Left lung (tissue), 4 donors: ENCODE measurements at regions not wholly inside any gene's neighbourhood (a gene's known extent, or its start where the extent isn't known, plus 50 kb on each side); places are given as distances from the start of the nearest gene placed in this dataset.

ENCODE experiments used
- ATAC-seq: fragments of 200-7000 bp; cut with Tn5 transposase; one replicate; pipeline ENCODE4 v1.9.1; 2020; ENCODE audit warnings: moderate library complexity
- DNase-seq, 4 donors: peaks; one replicate each; pipeline ENCODE4 v3.0.0-alpha.2; 2013 to 2020
- H3K27ac ChIP-seq, 2 donors: fragments of 200-600 bp; sonication (generic) in 1 of 2; one replicate each; pipeline versions ENCODE4 v1.5.0 to v1.8.0; 2020 to 2021
- H3K27me3 ChIP-seq, 2 donors: fragments of 200-600 bp; sonication (generic) in 1 of 2; one replicate each; pipeline versions ENCODE4 v1.5.0 to v1.8.0; 2020 to 2021
- H3K36me3 ChIP-seq, 2 donors: fragments of 200-600 bp; sonication (generic) in 1 of 2; one replicate each; pipeline versions ENCODE4 v1.5.0 to v1.8.0; 2020 to 2021
- H3K4me1 ChIP-seq, 2 donors: fragments of 200-600 bp; one replicate each; pipeline ENCODE4 v1.8.0; 2021
- H3K4me3 ChIP-seq, 2 donors: fragments of 200-600 bp; sonication (generic) in 1 of 2; one replicate each; pipeline versions ENCODE4 v1.5.0 to v1.8.0; 2020 to 2021; ENCODE audit warnings: mild to moderate bottlenecking in 1 of 2
- H3K9me3 ChIP-seq, 2 donors: fragments of 200-600 bp; sonication (generic) in 1 of 2; one replicate each; pipeline versions ENCODE4 v1.5.0 to v1.8.0; 2020 to 2021
- intact Hi-C, 2 donors: fragments of 100-400 bp; cut with DNase I; formaldehyde crosslinking; loops; one replicate each; pipeline versions ENCODE4 v1.11.2 to v1.14.2; 2022
- TF ChIP-seq, protein P1 (sequence below), 2 donors: fragments of 200-600 bp; sonication (generic) in 1 of 2; IDR thresholded peaks; one replicate each; pipeline versions ENCODE4 v1.5.0 to v1.8.0; 2021; ENCODE audit warnings: antibody characterized with exemption in 2 of 2
- donor health status: DM: no; HTN: yes; CAD: no.
- donor health status: DM: no; HTN: no; CAD: no.

DNA sequence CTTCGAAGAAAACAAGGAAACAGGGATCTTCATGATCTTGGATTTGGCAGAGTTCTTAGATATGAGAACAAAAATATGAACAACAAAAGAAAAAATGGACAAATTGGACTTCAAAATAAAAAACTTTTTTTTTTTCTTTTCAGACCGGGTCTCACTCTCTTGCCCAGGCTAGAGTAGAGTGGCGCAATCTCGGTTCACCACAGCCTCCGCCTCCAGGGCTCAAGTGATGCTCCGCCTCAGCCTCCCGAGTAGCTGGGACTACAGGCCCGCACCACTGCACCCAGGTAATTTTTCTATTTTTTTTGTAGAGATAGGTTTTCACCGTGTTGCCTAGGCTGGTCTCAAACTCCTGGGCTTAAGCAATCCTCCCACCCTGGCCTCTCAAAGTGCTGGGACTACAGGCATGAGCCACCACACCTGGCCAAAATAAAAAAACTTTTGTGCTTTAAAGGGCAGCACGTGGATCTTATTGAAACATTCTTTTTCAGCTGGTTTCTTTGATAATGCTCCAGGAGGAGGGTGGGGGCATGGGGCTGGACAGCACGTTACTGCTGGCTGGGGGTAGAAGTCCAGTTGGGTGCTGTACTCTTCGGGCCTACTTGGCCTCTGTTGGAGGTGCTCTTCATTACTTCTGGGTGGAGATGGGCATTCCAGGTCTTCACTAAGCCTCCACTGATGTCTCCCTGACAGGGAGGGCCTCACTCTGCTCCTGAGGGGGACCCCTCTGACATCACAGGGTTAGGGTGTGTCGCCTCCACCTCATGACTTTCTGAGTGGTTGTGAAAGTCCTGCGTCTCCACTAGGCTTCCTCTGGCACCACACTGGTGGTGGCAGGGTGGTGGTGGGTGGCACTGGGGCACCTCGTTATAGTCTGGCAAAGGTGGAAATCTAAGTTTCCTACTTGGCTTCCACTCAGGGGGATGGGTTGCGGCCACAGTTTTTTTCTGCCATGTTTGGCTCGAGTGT, 150.5 kb upstream of the XPO1 start:
- ATAC-seq, result no peak
- intact Hi-C loops, result no loop called here

DNA sequence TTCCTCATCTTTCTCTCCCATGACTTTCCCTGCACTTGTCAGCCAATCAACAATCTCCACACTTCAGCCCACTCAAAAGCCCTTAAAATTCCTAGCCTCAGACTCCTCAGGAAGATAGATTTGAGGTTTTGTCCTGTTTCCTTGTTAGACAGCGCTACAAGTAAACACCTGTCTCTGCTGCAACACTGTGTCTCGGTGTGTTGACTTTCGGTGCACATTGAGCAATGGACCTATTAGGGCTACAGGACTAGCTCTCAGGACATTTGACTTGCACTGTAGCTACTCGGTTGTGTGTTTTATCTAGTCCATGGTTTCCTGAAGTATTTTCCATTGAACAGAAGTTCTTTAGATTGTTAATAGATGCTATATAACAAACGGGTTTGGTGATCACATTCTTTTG, 140.9 kb upstream of the XPO1 start:
- TF ChIP-seq, protein P1, sequence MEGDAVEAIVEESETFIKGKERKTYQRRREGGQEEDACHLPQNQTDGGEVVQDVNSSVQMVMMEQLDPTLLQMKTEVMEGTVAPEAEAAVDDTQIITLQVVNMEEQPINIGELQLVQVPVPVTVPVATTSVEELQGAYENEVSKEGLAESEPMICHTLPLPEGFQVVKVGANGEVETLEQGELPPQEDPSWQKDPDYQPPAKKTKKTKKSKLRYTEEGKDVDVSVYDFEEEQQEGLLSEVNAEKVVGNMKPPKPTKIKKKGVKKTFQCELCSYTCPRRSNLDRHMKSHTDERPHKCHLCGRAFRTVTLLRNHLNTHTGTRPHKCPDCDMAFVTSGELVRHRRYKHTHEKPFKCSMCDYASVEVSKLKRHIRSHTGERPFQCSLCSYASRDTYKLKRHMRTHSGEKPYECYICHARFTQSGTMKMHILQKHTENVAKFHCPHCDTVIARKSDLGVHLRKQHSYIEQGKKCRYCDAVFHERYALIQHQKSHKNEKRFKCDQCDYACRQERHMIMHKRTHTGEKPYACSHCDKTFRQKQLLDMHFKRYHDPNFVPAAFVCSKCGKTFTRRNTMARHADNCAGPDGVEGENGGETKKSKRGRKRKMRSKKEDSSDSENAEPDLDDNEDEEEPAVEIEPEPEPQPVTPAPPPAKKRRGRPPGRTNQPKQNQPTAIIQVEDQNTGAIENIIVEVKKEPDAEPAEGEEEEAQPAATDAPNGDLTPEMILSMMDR (IDR thresholded peaks at IDR 0.05), result no peak
- peaks cover 0 to 15% of the 10 kb centered on the region in 2 donors for H3K9me3 ChIP-seq
- no peaks in the 10 kb centered on the region for H3K27me3 ChIP-seq
- ATAC-seq (peak; percentile 72), DNase-seq (no peak)
- no peak overlapping the region for H3K27ac ChIP-seq
- no peaks in the 10 kb centered on the region for H3K36me3 ChIP-seq
- intact Hi-C loops, result no loop called here
- H3K4me3 ChIP-seq, result no peak overlapping the region
- H3K4me1 ChIP-seq, result no peaks in the 10 kb centered on the region

More for the DNA sequence above, 150.5 kb upstream of the XPO1 start:
- H3K27ac ChIP-seq, result no peak overlapping the region
- no peak for DNase-seq
- peaks cover 0 to 7% of the 10 kb centered on the region in 2 donors for H3K4me1 ChIP-seq
- H3K36me3 ChIP-seq, result no peaks in the 10 kb centered on the region
- no peaks in the 10 kb centered on the region for H3K27me3 ChIP-seq
- H3K4me3 ChIP-seq, result no peak overlapping the region
- TF ChIP-seq, protein P1 (IDR thresholded peaks at IDR 0.05), result no peak
- no peaks in the 10 kb centered on the region for H3K9me3 ChIP-seq

DNA sequence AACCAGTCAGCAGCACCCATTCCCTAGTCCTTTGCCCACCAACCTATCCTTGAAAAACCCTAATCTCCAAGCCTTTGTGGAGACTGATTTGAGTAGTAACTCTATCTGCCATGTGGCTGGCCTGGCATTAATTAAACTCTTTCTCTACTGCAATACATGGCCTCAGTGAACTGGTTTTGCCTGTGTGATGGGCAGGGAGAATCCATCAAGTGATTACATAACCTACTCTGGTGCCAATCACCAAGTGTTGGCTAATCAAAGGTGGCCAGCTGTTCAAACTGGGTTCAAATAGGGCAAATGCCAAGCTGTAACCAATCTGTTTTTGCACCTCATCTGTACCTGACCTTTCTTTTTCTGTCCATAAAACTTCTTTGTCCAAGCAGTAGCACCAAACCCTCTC, 139.8 kb upstream of the XPO1 start:
- peaks cover 0 to 16% of the 10 kb centered on the region in 2 donors for H3K9me3 ChIP-seq
- H3K36me3 ChIP-seq, result no peaks in the 10 kb centered on the region
- ATAC-seq, result no peak
- no peak overlapping the region for H3K27ac ChIP-seq
- H3K27me3 ChIP-seq, result no peaks in the 10 kb centered on the region
- intact Hi-C loops, result no loop called here
- no peaks in the 10 kb centered on the region for H3K4me1 ChIP-seq
- H3K4me3 ChIP-seq, result no peak overlapping the region
- DNase-seq, result no peak
- TF ChIP-seq, protein P1 (IDR thresholded peaks at IDR 0.05), result no peak

DNA sequence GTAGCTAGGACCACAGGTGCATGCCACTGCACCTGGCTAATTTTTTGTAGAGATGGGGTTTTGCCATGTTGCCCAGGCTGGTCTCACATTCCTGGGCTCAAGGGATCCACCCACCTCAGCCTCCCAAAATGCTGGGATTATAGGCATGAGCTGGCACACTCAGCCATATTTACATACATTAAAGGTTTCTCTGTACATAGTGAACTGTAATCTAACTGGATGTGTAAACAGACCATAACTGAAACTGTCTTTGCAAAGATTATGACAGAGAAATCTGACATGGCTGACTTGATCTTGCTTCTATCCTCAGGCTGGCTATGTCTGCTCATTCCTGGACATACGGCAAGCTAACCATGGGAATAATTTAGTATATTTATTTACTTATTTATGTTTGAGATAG, 139.2 kb upstream of the XPO1 start:
- Histone ChIP-seq H3K36me3 (no peaks in the 10 kb centered on the region), H3K4me1 (no peaks in the 10 kb centered on the region), H3K9me3 (peaks cover 0 to 16% of the 10 kb centered on the region in 2 donors), H3K27me3 (no peaks in the 10 kb centered on the region), H3K4me3 (no peak overlapping the region), H3K27ac (no peak overlapping the region)
- ATAC-seq, result no peak
- TF ChIP-seq, protein P1 (IDR thresholded peaks at IDR 0.05), result no peak
- no peak for DNase-seq
- intact Hi-C loops, result no loop called here

DNA sequence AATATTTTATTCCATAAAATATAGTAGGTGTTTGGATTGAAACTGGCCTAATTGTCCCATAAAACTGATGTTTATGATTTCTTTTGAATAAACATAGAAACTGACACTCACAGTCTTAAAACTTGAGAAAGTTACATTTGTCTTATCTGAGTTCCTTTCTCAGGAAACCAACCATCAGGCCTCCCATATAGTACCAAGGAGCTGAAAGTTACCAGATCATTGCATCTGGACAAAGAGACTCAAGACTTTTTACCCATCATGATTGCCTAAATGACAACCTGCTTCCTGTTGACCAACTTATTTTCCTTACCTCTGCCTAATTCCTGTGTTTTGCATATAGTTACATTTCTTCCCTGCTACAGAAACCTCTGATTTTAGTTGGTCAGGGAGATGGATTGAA, 137.0 kb upstream of the XPO1 start:
- Histone ChIP-seq H3K9me3 (peaks cover 0 to 16% of the 10 kb centered on the region in 2 donors), H3K4me3 (no peak overlapping the region), H3K4me1 (peaks cover 0 to 20% of the 10 kb centered on the region in 2 donors), H3K27ac (no peak overlapping the region), H3K36me3 (no peaks in the 10 kb centered on the region), H3K27me3 (no peaks in the 10 kb centered on the region)
- TF ChIP-seq, protein P1 (IDR thresholded peaks at IDR 0.05), result no peak
- no peak for DNase-seq
- no peak for ATAC-seq
- intact Hi-C loops, result no loop called here
